Activated naive CD8-positive, alpha-beta T cell treated with anti-CD3 and anti-CD28 coated beads, Interleukin-2, amount 10 ng/mL, durations not matched to agents 7 days and 5 days (primary cell): ENCODE measurements at regions not wholly inside any gene's neighbourhood (a gene's known extent, or its start where the extent isn't known, plus 50 kb on each side); places are given as distances from the start of the nearest gene placed in this dataset.

Experiments used
- ATAC-seq: fragments of 150-1000 bp; cut with Tn5 transposase; one replicate; pipeline ENCODE4 v1.10.0; 2021; ENCODE audit warnings: low read depth, moderate library complexity
- POLR2A ChIA-PET: fragments of 350-600 bp; sonication (Branson Sonifier 250); formaldehyde crosslinking; loops from one replicate; lab custom pipeline; 2021; ENCODE audit warnings: antibody characterized with exemption; lab: Charles Lee
- DNase-seq: peaks from one replicate; pipeline ENCODE4 v3.0.0; 2021
- H3K27ac Mint-ChIP-seq: one replicate; pipeline ENCODE4 v1.8.0; 2022; ENCODE audit warnings: mild to moderate bottlenecking, mixed read lengths
- H3K27me3 Mint-ChIP-seq: one replicate; pipeline ENCODE4 v1.8.0; 2022; ENCODE audit warnings: mild to moderate bottlenecking, moderate library complexity, mixed read lengths
- H3K36me3 Mint-ChIP-seq: one replicate; pipeline ENCODE4 v1.8.0; 2021; ENCODE audit warnings: mild to moderate bottlenecking, mixed read lengths
- H3K4me1 Mint-ChIP-seq: one replicate; pipeline ENCODE4 v1.8.0; 2021; ENCODE audit warnings: mixed read lengths
- H3K4me3 Mint-ChIP-seq: one replicate; pipeline ENCODE4 v1.8.0; 2022; ENCODE audit warnings: mild to moderate bottlenecking, moderate library complexity, mixed read lengths
- H3K9me3 Mint-ChIP-seq: one replicate; pipeline ENCODE4 v1.8.0; 2021; ENCODE audit warnings: mixed read lengths

GRCh38 chr7:115235075-115235474 lies 313.2 kb downstream of the MDFIC start:
- Mint-ChIP-seq H3K9me3 (peaks cover 2% of the 10 kb centered on the region), H3K4me1 (no peaks in the 10 kb centered on the region), H3K27ac (no peak overlapping the region), H3K36me3 (no peaks in the 10 kb centered on the region), H3K27me3 (peaks cover 13% of the 10 kb centered on the region), H3K4me3 (no peak overlapping the region)
- DNase-seq, result no peak
- no peak for ATAC-seq
- POLR2A ChIA-PET, result no interaction called here

- Mint-ChIP-seq H3K4me1 (peaks cover 2% of the 10 kb centered on the region), H3K9me3 (peaks cover 2% of the 10 kb centered on the region), H3K27ac (no peak overlapping the region), H3K36me3 (no peaks in the 10 kb centered on the region), H3K27me3 (peaks cover 13% of the 10 kb centered on the region), H3K4me3 (no peak overlapping the region)
- ATAC-seq (no peak), DNase-seq (no peak)
- POLR2A ChIA-PET, result no interaction called here
These were observed 311.9 kb downstream of the MDFIC start for GRCh38 chr7:115233809-115234208.

GRCh38 chr7:115232041-115232440 lies 310.1 kb downstream of the MDFIC start:
- Mint-ChIP-seq H3K9me3 (peaks cover 2% of the 10 kb centered on the region), H3K36me3 (no peaks in the 10 kb centered on the region), H3K27me3 (peaks cover 11% of the 10 kb centered on the region), H3K27ac (no peak overlapping the region), H3K4me1 (peaks cover 2% of the 10 kb centered on the region), H3K4me3 (no peak overlapping the region)
- no peak for DNase-seq
- POLR2A ChIA-PET, result interaction anchor here (0.6 kb wide), 1 partner anchor 1708 kb away, joined by 3 read pairs; no protein-coding TSS in a partner anchor
- ATAC-seq, result no peak

- ATAC-seq (no peak), DNase-seq (no peak)
- no peak overlapping the region for H3K27ac Mint-ChIP-seq
- H3K4me3 Mint-ChIP-seq, result no peak overlapping the region
- peaks cover 11% of the 10 kb centered on the region for H3K27me3 Mint-ChIP-seq
- POLR2A ChIA-PET, result no interaction called here
- H3K9me3 Mint-ChIP-seq, result peaks cover 2% of the 10 kb centered on the region
- no peaks in the 10 kb centered on the region for H3K36me3 Mint-ChIP-seq
- peaks cover 2% of the 10 kb centered on the region for H3K4me1 Mint-ChIP-seq
These were observed 309.1 kb downstream of the MDFIC start for GRCh38 chr7:115230882-115231571.

GRCh38 chr7:115229401-115230105 lies 307.7 kb downstream of the MDFIC start:
- no peak overlapping the region for H3K4me3 Mint-ChIP-seq
- H3K27ac Mint-ChIP-seq, result no peak overlapping the region
- POLR2A ChIA-PET, result interaction anchor here (0.6 kb wide), 1 partner anchor 422 kb away, joined by 3 read pairs; no protein-coding TSS in a partner anchor
- no peaks in the 10 kb centered on the region for H3K36me3 Mint-ChIP-seq
- no peaks in the 10 kb centered on the region for H3K9me3 Mint-ChIP-seq
- H3K27me3 Mint-ChIP-seq, result peaks cover 7% of the 10 kb centered on the region
- ATAC-seq (no peak), DNase-seq (no peak)
- H3K4me1 Mint-ChIP-seq, result peaks cover 2% of the 10 kb centered on the region

GRCh38 chr7:115227473-115228235 lies 305.8 kb downstream of the MDFIC start:
- no peak overlapping the region for H3K27ac Mint-ChIP-seq
- POLR2A ChIA-PET, result no interaction called here
- no peaks in the 10 kb centered on the region for H3K36me3 Mint-ChIP-seq
- H3K27me3 Mint-ChIP-seq, result peaks cover 7% of the 10 kb centered on the region
- H3K4me3 Mint-ChIP-seq, result no peak overlapping the region
- no peaks in the 10 kb centered on the region for H3K9me3 Mint-ChIP-seq
- no peak for ATAC-seq
- no peak for DNase-seq
- H3K4me1 Mint-ChIP-seq, result peaks cover 2% of the 10 kb centered on the region

- DNase-seq (no peak), ATAC-seq (no peak)
- Mint-ChIP-seq H3K4me1 (peaks cover 2% of the 10 kb centered on the region), H3K4me3 (no peak overlapping the region), H3K36me3 (no peaks in the 10 kb centered on the region), H3K27me3 (peaks cover 5% of the 10 kb centered on the region), H3K27ac (no peak overlapping the region), H3K9me3 (no peaks in the 10 kb centered on the region)
- POLR2A ChIA-PET, result no interaction called here
These were observed 304.5 kb downstream of the MDFIC start for GRCh38 chr7:115226410-115226809.

- Mint-ChIP-seq H3K4me1 (peaks cover 2% of the 10 kb centered on the region), H3K27me3 (no peaks in the 10 kb centered on the region), H3K4me3 (no peak overlapping the region), H3K27ac (no peak overlapping the region), H3K36me3 (no peaks in the 10 kb centered on the region), H3K9me3 (no peaks in the 10 kb centered on the region)
- DNase-seq (no peak), ATAC-seq (no peak)
- POLR2A ChIA-PET, result no interaction called here
These were observed 303.0 kb downstream of the MDFIC start for GRCh38 chr7:115224922-115225321.

GRCh38 chr7:115223959-115224358 lies 302.1 kb downstream of the MDFIC start:
- Mint-ChIP-seq H3K27me3 (peaks cover 8% of the 10 kb centered on the region), H3K4me3 (no peak overlapping the region), H3K9me3 (no peaks in the 10 kb centered on the region), H3K27ac (no peak overlapping the region), H3K36me3 (no peaks in the 10 kb centered on the region), H3K4me1 (no peaks in the 10 kb centered on the region)
- POLR2A ChIA-PET, result no interaction called here
- no peak for ATAC-seq
- no peak for DNase-seq

- Mint-ChIP-seq H3K27ac (no peak overlapping the region), H3K9me3 (no peaks in the 10 kb centered on the region), H3K4me1 (peaks cover 7% of the 10 kb centered on the region), H3K27me3 (peaks cover 13% of the 10 kb centered on the region), H3K4me3 (no peak overlapping the region), H3K36me3 (no peaks in the 10 kb centered on the region)
- no peak for DNase-seq
- POLR2A ChIA-PET, result no interaction called here
- ATAC-seq, result no peak
These were observed 299.6 kb downstream of the MDFIC start for GRCh38 chr7:115221456-115221855.

GRCh38 chr7:115218076-115218475 lies 296.2 kb downstream of the MDFIC start:
- ATAC-seq, result no peak
- Mint-ChIP-seq H3K27me3 (peaks cover 13% of the 10 kb centered on the region), H3K4me1 (peaks cover 8% of the 10 kb centered on the region), H3K4me3 (no peak overlapping the region), H3K36me3 (no peaks in the 10 kb centered on the region), H3K27ac (no peak overlapping the region), H3K9me3 (no peaks in the 10 kb centered on the region)
- DNase-seq, result no peak
- POLR2A ChIA-PET, result no interaction called here

- DNase-seq, result no peak
- POLR2A ChIA-PET, result interaction anchor here (1.1 kb wide), 1 partner anchor 353 kb away, joined by 6 read pairs; no protein-coding TSS in a partner anchor
- peaks cover 8% of the 10 kb centered on the region for H3K4me1 Mint-ChIP-seq
- no peak overlapping the region for H3K27ac Mint-ChIP-seq
- no peaks in the 10 kb centered on the region for H3K36me3 Mint-ChIP-seq
- ATAC-seq, result no peak
- H3K4me3 Mint-ChIP-seq, result no peak overlapping the region
- H3K9me3 Mint-ChIP-seq, result no peaks in the 10 kb centered on the region
- H3K27me3 Mint-ChIP-seq, result peaks cover 13% of the 10 kb centered on the region
These were observed 295.5 kb downstream of the MDFIC start for GRCh38 chr7:115217373-115217772.

- POLR2A ChIA-PET, result interaction anchor here (1.1 kb wide), 1 partner anchor 352 kb away, joined by 6 read pairs; no protein-coding TSS in a partner anchor
- no peak overlapping the region for H3K4me3 Mint-ChIP-seq
- peaks cover 13% of the 10 kb centered on the region for H3K27me3 Mint-ChIP-seq
- no peak overlapping the region for H3K27ac Mint-ChIP-seq
- ATAC-seq, result no peak
- no peaks in the 10 kb centered on the region for H3K36me3 Mint-ChIP-seq
- DNase-seq, result no peak
- H3K4me1 Mint-ChIP-seq, result peaks cover 8% of the 10 kb centered on the region
- H3K9me3 Mint-ChIP-seq, result no peaks in the 10 kb centered on the region
These were observed 294.8 kb downstream of the MDFIC start for GRCh38 chr7:115216652-115217051.
